NCI-H1048 (cell line): ENCODE measurements at regions not wholly inside any gene's neighbourhood (a gene's known extent, or its start where the extent isn't known, plus 50 kb on each side); places are given as distances from the start of the nearest gene placed in this dataset.

ENCODE experiments used
- DNase-seq: peaks from one replicate; lab custom pipeline; 2025; lab: John Stamatoyannopoulos, UW

GRCh38 chr6:40796260-40797221 is 209.4 kb upstream of the LRFN2 start:
- no peak for DNase-seq

GRCh38 chr6:40794586-40794985 is 207.4 kb upstream of the LRFN2 start:
- DNase-seq, result no peak

GRCh38 chr6:40792183-40792582 is 205.0 kb upstream of the LRFN2 start:
- no peak for DNase-seq

GRCh38 chr6:40791004-40791403 is 203.8 kb upstream of the LRFN2 start:
- DNase-seq, result no peak

GRCh38 chr6:40788661-40789655 is 201.8 kb upstream of the LRFN2 start:
- DNase-seq, result no peak

- DNase-seq, result no peak
Measured at GRCh38 chr6:40782355-40782754, 195.2 kb upstream of the LRFN2 start.

- DNase-seq, result no peak
Measured at GRCh38 chr6:40780637-40781036, 193.5 kb upstream of the LRFN2 start.

GRCh38 chr6:40779409-40779808 is 192.2 kb upstream of the LRFN2 start:
- DNase-seq, result no peak

GRCh38 chr6:40778918-40779317 is 191.8 kb upstream of the LRFN2 start:
- no peak for DNase-seq

GRCh38 chr6:40778196-40778595 is 191.0 kb upstream of the LRFN2 start:
- no peak for DNase-seq

GRCh38 chr6:40774932-40775331 is 187.8 kb upstream of the LRFN2 start:
- no peak for DNase-seq

GRCh38 chr6:40770794-40771193 is 183.6 kb upstream of the LRFN2 start:
- DNase-seq, result no peak

- DNase-seq, result no peak
Measured at GRCh38 chr6:40764726-40765125, 177.6 kb upstream of the LRFN2 start.

GRCh38 chr6:40762981-40763380 is 175.8 kb upstream of the LRFN2 start:
- no peak for DNase-seq

GRCh38 chr6:40760887-40761286 is 173.7 kb upstream of the LRFN2 start:
- no peak for DNase-seq

- no peak for DNase-seq
Measured at GRCh38 chr6:40759838-40760237, 172.7 kb upstream of the LRFN2 start.

- DNase-seq, result no peak
Measured at GRCh38 chr6:40759264-40759663, 172.1 kb upstream of the LRFN2 start.

- no peak for DNase-seq
Measured at GRCh38 chr6:40755749-40756452, 168.7 kb upstream of the LRFN2 start.

GRCh38 chr6:40755046-40755681 is 168.0 kb upstream of the LRFN2 start:
- DNase-seq, result no peak

- no peak for DNase-seq
Measured at GRCh38 chr6:40754461-40755045, 167.4 kb upstream of the LRFN2 start.
